Mesenchymal stem cell (in vitro differentiated cells and primary cell): ENCODE measurements at regions not wholly inside any gene's neighbourhood (a gene's known extent, or its start where the extent isn't known, plus 50 kb on each side); places are given as distances from the start of the nearest gene placed in this dataset.

Source experiments
- DNase-seq: peaks from one replicate; pipeline ENCODE4 v3.0.0-alpha.2; 2013
- H2AFZ ChIP-seq: one replicate; pipeline ENCODE4 v1.6.1; 2013; ENCODE audit warnings: low read depth, mild to moderate bottlenecking, control low read depth, inconsistent platforms, low read length, moderate library complexity
- H2AK5ac ChIP-seq: 2 replicates; pipeline ENCODE4 v1.6.1; 2013; ENCODE audit warnings: low read length, moderate library complexity, mild to moderate bottlenecking, inconsistent platforms; ENCODE audit not compliant: severe bottlenecking
- H2BK120ac ChIP-seq: one replicate; pipeline ENCODE4 v1.6.1; 2013; ENCODE audit warnings: low read depth, mild to moderate bottlenecking, inconsistent platforms, low read length, moderate library complexity
- H2BK12ac ChIP-seq, 2 experiments: one replicate each; pipeline ENCODE4 v1.6.1; 2013; ENCODE audit warnings: inconsistent platforms in 2 of 2, low read length in 2 of 2, mild to moderate bottlenecking in 2 of 2, moderate library complexity in 2 of 2, control low read depth in 1 of 2
- H2BK15ac ChIP-seq: one replicate; pipeline ENCODE4 v1.6.1; 2013; ENCODE audit warnings: mild to moderate bottlenecking, low read depth, inconsistent platforms; ENCODE audit not compliant: poor library complexity, severe bottlenecking
- H2BK5ac ChIP-seq: 2 replicates; pipeline ENCODE4 v1.6.1; 2013; ENCODE audit warnings: low read depth, mild to moderate bottlenecking, low read length, control low read depth, inconsistent platforms; ENCODE audit not compliant: poor library complexity, severe bottlenecking
- H3K14ac ChIP-seq, 2 experiments: one replicate each; pipeline ENCODE4 v1.6.1; 2013; ENCODE audit warnings: inconsistent platforms in 2 of 2, low read length in 2 of 2, control low read depth in 1 of 2, mild to moderate bottlenecking in 1 of 2, moderate library complexity in 1 of 2
- H3K18ac ChIP-seq, 2 experiments: one replicate each; pipeline ENCODE4 v1.6.1; 2013; ENCODE audit warnings: inconsistent platforms in 2 of 2, low read length in 2 of 2, control low read depth in 1 of 2, low read depth in 1 of 2, mild to moderate bottlenecking in 1 of 2
- H3K23ac ChIP-seq, 2 experiments: one replicate each; pipeline ENCODE4 v1.6.1; 2013; ENCODE audit warnings: inconsistent platforms in 2 of 2, low read length in 2 of 2, mild to moderate bottlenecking in 2 of 2, moderate library complexity in 2 of 2, control low read depth in 1 of 2
- H3K27ac ChIP-seq: 2 replicates; pipeline ENCODE4 v1.5.1; 2013; ENCODE audit warnings: mild to moderate bottlenecking, moderate library complexity, low read length, control low read depth, inconsistent platforms; ENCODE audit not compliant: poor library complexity, severe bottlenecking
- H3K27me3 ChIP-seq, 2 experiments: 2 replicates each; pipeline versions ENCODE4 v1.6.1 to v1.7.0; 2013; ENCODE audit warnings: low read length in 2 of 2, mild to moderate bottlenecking in 2 of 2, moderate library complexity in 2 of 2, control low read depth in 1 of 2, inconsistent platforms in 1 of 2; ENCODE audit not compliant: control insufficient read depth in 1 of 2, insufficient read depth in 1 of 2
- H3K36me3 ChIP-seq, 2 experiments: 2 replicates each; pipeline versions ENCODE4 v1.6.1 to v1.7.0; 2013; ENCODE audit warnings: low read length in 2 of 2, control low read depth in 1 of 2, inconsistent platforms in 1 of 2, low read depth in 1 of 2, mild to moderate bottlenecking in 1 of 2; ENCODE audit not compliant: insufficient read depth in 2 of 2, control insufficient read depth in 1 of 2
- H3K4ac ChIP-seq, 2 experiments: one replicate each; pipeline ENCODE4 v1.6.1; 2013; ENCODE audit warnings: inconsistent platforms in 2 of 2, low read length in 2 of 2, mild to moderate bottlenecking in 2 of 2, moderate library complexity in 2 of 2, control low read depth in 1 of 2, low read depth in 1 of 2
- H3K4me1 ChIP-seq: 2 replicates; pipeline ENCODE4 v1.6.1; 2013; ENCODE audit warnings: low read depth, low read length, control low read depth; ENCODE audit not compliant: control insufficient read depth, insufficient read depth
- H3K4me2 ChIP-seq: 2 replicates; pipeline ENCODE4 v1.6.1; 2013; ENCODE audit warnings: low read length, mild to moderate bottlenecking, inconsistent platforms; ENCODE audit not compliant: poor library complexity, severe bottlenecking
- H3K4me3 ChIP-seq, 2 experiments: 2 replicates each; pipeline versions ENCODE4 v1.5.1 to v1.7.0; 2013; ENCODE audit warnings: low read length in 2 of 2, mild to moderate bottlenecking in 2 of 2, control low read depth in 1 of 2, low read depth in 1 of 2; ENCODE audit not compliant: insufficient read depth in 1 of 2
- H3K79me1 ChIP-seq: replicated peaks from 2 replicates; pipeline ENCODE4 v1.6.1; 2013; ENCODE audit warnings: mild to moderate bottlenecking, control low read depth, low read length, inconsistent platforms; ENCODE audit not compliant: poor library complexity, severe bottlenecking
- H3K9ac ChIP-seq: 2 replicates; pipeline ENCODE4 v1.7.0; 2013; ENCODE audit warnings: mild to moderate bottlenecking, low read length, moderate library complexity
- H3K9me3 ChIP-seq: 2 replicates; pipeline ENCODE4 v1.7.0; 2013; ENCODE audit warnings: mild to moderate bottlenecking, low read length; ENCODE audit not compliant: control insufficient read depth
- H4K8ac ChIP-seq: one replicate; pipeline ENCODE4 v1.6.1; 2013; ENCODE audit warnings: inconsistent platforms, mild to moderate bottlenecking, low read length, moderate library complexity
- H4K91ac ChIP-seq: one replicate; pipeline ENCODE4 v1.6.1; 2013; ENCODE audit warnings: mild to moderate bottlenecking, low read length, inconsistent platforms
- WGBS: methylation state at CpG from one replicate; pipeline ENCODE4 v1.1.7; 2013; ENCODE audit warnings: mixed read lengths; 5-methylcytosine and 5-hydroxymethylcytosine counted together

- Histone ChIP-seq H3K27me3 (no peaks in the 10 kb centered on the region), H2AFZ (no peak overlapping the region), H3K18ac (no peak overlapping the region), H3K4ac (no peak overlapping the region), H3K9ac (no peak overlapping the region), H3K79me1 (no peaks in the 10 kb centered on the region), H3K36me3 (no peaks in the 10 kb centered on the region), H2BK15ac (no peak overlapping the region), H4K8ac (no peak overlapping the region), H2BK120ac (no peak overlapping the region), H3K4me3 (no peak overlapping the region), H4K91ac (no peak overlapping the region), H3K23ac (no peak overlapping the region), H3K4me2 (no peak overlapping the region), H2BK12ac (no peak overlapping the region), H3K4me1 (no peaks in the 10 kb centered on the region), H3K27ac (no peak overlapping the region), H2AK5ac (no peak overlapping the region), H3K14ac (no peak overlapping the region), H2BK5ac (no peak overlapping the region), H3K9me3 (peaks cover 24% of the 10 kb centered on the region)
- WGBS = 26% methylated on average over 1 of the region's 1 CpG
- DNase-seq = no peak
Observed at GRCh38 chr10:56653289-56653688, 292.2 kb upstream of the ZWINT start.

GRCh38 chr10:56646329-56647111 is 285.5 kb upstream of the ZWINT start:
- H2BK12ac ChIP-seq = no peak overlapping the region
- WGBS = 92% methylated on average over 12 of the region's 13 CpGs

DNA sequence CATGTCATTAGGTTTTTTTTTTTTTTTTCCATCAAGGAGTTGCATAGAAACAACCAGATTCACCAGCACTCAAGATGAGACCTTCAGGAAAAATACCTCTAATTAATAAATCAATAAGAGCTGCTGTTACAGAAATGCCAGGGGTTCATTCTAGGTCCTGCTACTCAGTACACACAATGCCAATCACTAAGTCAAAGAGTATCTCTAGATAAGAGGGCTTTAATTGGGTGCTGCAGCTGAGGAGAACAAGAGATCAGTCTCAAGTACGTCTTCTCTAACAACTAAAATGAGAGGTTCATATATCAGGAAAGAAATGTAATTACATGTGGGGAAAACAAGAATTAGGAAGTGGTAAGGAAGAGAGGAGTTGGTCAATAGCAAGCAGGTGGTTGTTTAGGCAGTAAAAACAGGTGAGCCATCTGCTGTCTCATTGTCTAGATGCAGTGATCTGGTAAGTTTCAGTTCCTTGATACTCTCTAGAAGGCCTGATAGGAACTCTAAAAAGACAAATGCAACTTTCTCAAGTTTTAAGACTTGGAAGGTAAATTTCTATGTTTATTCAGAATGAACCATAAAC is 272.9 kb upstream of the ZWINT start:
- Histone ChIP-seq H3K4me2 (no peak overlapping the region), H3K9me3 (peaks cover 12% of the 10 kb centered on the region), H3K23ac (no peak overlapping the region), H2BK15ac (no peak overlapping the region), H4K91ac (no peak overlapping the region), H3K27ac (no peak overlapping the region), H3K36me3 (no peaks in the 10 kb centered on the region), H3K18ac (no peak overlapping the region), H2BK120ac (no peak overlapping the region), H3K4ac (no peak overlapping the region), H2AK5ac (no peak overlapping the region), H3K4me1 (no peaks in the 10 kb centered on the region), H4K8ac (no peak overlapping the region), H3K9ac (no peak overlapping the region), H3K14ac (no peak overlapping the region), H3K4me3 (no peak overlapping the region), H2BK12ac (no peak overlapping the region), H2BK5ac (no peak overlapping the region), H3K27me3 (no peaks in the 10 kb centered on the region), H2AFZ (no peak overlapping the region), H3K79me1 (no peaks in the 10 kb centered on the region)
- no peak for DNase-seq
- 82% methylated on average over 1 of the region's 1 CpG for WGBS

More at GRCh38 chr10:56646329-56647111, 285.5 kb upstream of the ZWINT start:
- Histone ChIP-seq H4K8ac (no peak overlapping the region), H4K91ac (no peak overlapping the region), H2BK120ac (no peak overlapping the region), H3K36me3 (no peaks in the 10 kb centered on the region), H3K9me3 (peaks cover 18% of the 10 kb centered on the region), H2BK15ac (no peak overlapping the region), H3K4me1 (no peaks in the 10 kb centered on the region), H3K4me3 (no peak overlapping the region), H3K79me1 (no peaks in the 10 kb centered on the region), H3K9ac (no peak overlapping the region), H3K27me3 (no peaks in the 10 kb centered on the region), H3K4ac (no peak overlapping the region), H2AK5ac (no peak overlapping the region), H3K18ac (no peak overlapping the region), H2AFZ (no peak overlapping the region), H2BK5ac (no peak overlapping the region), H3K4me2 (no peak overlapping the region), H3K27ac (no peak overlapping the region), H3K14ac (no peak overlapping the region), H3K23ac (no peak overlapping the region)
- DNase-seq = no peak

DNA sequence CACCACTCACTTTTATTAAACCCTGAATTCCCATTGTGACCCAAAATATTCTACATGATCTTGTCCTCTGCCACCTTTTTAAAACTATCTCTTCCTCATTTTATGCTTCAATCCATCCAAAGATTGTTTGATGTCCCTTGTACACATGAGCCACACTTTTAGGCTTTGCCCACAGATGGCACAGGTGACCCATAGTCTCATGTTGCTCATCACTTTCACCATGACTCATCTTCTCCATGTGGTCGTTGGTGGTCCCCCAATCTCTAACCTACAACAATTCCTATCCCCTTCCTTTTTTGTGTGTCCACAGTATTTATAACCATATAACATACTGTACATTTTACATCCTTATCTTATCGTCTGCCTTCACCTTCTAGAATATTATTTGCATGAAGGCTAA is 271.5 kb upstream of the ZWINT start:
- H3K9me3 ChIP-seq = peaks cover 11% of the 10 kb centered on the region
- H3K4me1 ChIP-seq = no peaks in the 10 kb centered on the region
- H3K4ac ChIP-seq = no peak overlapping the region
- no peak overlapping the region for H2BK15ac ChIP-seq
- H3K9ac ChIP-seq = no peak overlapping the region
- 15% methylated on average over 1 of the region's 2 CpGs for WGBS
- H3K18ac ChIP-seq = no peak overlapping the region
- no peak overlapping the region for H4K91ac ChIP-seq
- no peak overlapping the region for H2BK120ac ChIP-seq
- no peaks in the 10 kb centered on the region for H3K79me1 ChIP-seq
- no peak overlapping the region for H3K27ac ChIP-seq
- H3K23ac ChIP-seq = no peak overlapping the region
- DNase-seq = no peak
- no peak overlapping the region for H3K4me2 ChIP-seq
- no peak overlapping the region for H3K4me3 ChIP-seq
- no peak overlapping the region for H2AFZ ChIP-seq
- H3K14ac ChIP-seq = no peak overlapping the region
- H3K27me3 ChIP-seq = no peaks in the 10 kb centered on the region
- H4K8ac ChIP-seq = no peak overlapping the region
- no peak overlapping the region for H2AK5ac ChIP-seq
- H2BK5ac ChIP-seq = no peak overlapping the region
- no peaks in the 10 kb centered on the region for H3K36me3 ChIP-seq
- no peak overlapping the region for H2BK12ac ChIP-seq
